ENCODE measurements at regions not wholly inside any gene's neighbourhood (a gene's known extent, or its start where the extent isn't known, plus 50 kb on each side); places are given as distances from the start of the nearest gene placed in this dataset.

DNA sequence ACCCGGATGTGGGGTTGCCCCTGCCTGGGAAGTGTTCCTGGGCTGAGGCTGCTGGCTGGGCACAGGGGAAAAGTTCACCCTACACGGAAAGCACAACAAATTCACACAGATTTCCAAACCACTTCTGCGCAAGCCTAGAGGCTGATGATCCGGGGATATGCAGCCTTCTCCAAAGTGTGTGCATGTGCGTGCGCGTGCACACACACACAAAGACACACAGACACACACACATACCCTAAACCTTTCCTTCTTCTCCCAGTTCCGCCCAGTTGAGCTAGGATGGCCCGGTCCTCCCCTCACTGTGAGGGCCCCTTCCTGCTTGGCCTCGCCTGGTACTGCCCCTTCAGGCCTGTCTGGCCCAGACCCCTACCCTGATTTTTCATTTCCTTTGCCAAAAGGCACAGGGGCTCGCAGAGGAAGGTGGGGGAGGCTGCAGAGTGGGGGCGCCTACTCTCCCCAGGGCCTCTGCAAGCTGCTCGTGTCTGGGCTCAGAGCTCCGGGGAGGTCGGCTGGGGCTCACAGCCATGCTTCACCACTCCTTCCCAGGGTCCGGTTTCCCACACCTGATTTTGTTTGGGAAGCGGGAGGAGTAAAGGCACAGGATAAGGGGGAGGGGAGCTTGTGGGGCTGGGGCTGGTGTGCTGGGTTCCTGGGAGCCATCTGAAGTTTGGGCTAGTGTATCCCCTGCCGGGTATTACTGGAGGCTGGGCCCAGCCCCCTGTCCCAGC, 144.7 kb downstream of the ENGASE start:
- Histone ChIP-seq H3K4me3 (ENCODE audit: low read length in 3 of 3) (no peak overlapping the region), H3K9ac (ENCODE audit: low read length in 3 of 3) (no peak overlapping the region), H3K4me1 (ENCODE audit: control insufficient read depth in 2 of 3, insufficient read depth in 2 of 3, low read depth in 1 of 3, low read length in 3 of 3) (no peaks in the 10 kb centered on the region), H3K36me3 (ENCODE audit: control insufficient read depth in 2 of 3, insufficient read depth in 3 of 3, low read length in 3 of 3) (no peaks in the 10 kb centered on the region), H3K27me3 (ENCODE audit: control insufficient read depth, insufficient read depth, low read length) (peaks cover 9% of the 10 kb centered on the region), H3K27ac (ENCODE audit: low read depth in 2 of 2, low read length in 2 of 2) (no peak overlapping the region), H3K9me3 (ENCODE audit: control insufficient read depth in 2 of 3, insufficient read depth in 1 of 3, low read length in 3 of 3) (no peaks in the 10 kb centered on the region)
- TF ChIP-seq CTCF (IDR thresholded peaks at IDR 0.05; ENCODE audit: borderline replicate concordance, extremely low read depth, insufficient read depth), result no peak
- peak in 3 of 5 donors; percentile 39 to 49 (median 48) for DNase-seq
- no peak for FAIRE-seq
- intact Hi-C loops (cut with DNase I), result no loop called here

DNA sequence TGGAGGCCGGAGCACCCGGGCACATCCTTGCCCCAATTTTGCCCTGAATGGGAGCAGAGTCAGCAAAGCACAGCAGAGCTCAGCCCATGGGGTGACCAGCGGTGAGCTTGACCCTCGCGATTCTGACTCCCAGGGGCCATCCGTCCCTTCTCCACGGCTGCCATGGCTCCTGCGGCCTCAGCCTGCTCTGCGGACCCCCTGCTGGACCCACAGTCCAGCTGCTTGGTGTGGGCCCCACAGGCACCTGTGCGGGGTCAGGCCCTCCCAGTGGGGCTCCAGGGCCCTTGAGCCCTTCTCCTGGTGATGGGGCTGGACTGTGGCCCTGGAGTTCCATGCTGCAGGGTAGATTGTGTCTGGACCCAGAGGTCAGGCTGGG, 144.2 kb downstream of the ENGASE start:
- Histone ChIP-seq H3K4me1 (ENCODE audit: control insufficient read depth in 2 of 3, insufficient read depth in 2 of 3, low read depth in 1 of 3, low read length in 3 of 3) (no peaks in the 10 kb centered on the region), H3K27ac (ENCODE audit: low read depth in 2 of 2, low read length in 2 of 2) (no peak overlapping the region), H3K9me3 (ENCODE audit: control insufficient read depth in 2 of 3, insufficient read depth in 1 of 3, low read length in 3 of 3) (no peaks in the 10 kb centered on the region), H3K4me3 (ENCODE audit: low read length in 3 of 3) (no peak overlapping the region), H3K36me3 (ENCODE audit: control insufficient read depth in 2 of 3, insufficient read depth in 3 of 3, low read length in 3 of 3) (no peaks in the 10 kb centered on the region), H3K9ac (ENCODE audit: low read length in 3 of 3) (no peak overlapping the region), H3K27me3 (ENCODE audit: control insufficient read depth, insufficient read depth, low read length) (peaks cover 9% of the 10 kb centered on the region)
- FAIRE-seq (no peak), DNase-seq (no peak)
- TF ChIP-seq CTCF (IDR thresholded peaks at IDR 0.05; ENCODE audit: borderline replicate concordance, extremely low read depth, insufficient read depth), result no peak
- intact Hi-C loops (cut with DNase I), result no loop called here

DNA sequence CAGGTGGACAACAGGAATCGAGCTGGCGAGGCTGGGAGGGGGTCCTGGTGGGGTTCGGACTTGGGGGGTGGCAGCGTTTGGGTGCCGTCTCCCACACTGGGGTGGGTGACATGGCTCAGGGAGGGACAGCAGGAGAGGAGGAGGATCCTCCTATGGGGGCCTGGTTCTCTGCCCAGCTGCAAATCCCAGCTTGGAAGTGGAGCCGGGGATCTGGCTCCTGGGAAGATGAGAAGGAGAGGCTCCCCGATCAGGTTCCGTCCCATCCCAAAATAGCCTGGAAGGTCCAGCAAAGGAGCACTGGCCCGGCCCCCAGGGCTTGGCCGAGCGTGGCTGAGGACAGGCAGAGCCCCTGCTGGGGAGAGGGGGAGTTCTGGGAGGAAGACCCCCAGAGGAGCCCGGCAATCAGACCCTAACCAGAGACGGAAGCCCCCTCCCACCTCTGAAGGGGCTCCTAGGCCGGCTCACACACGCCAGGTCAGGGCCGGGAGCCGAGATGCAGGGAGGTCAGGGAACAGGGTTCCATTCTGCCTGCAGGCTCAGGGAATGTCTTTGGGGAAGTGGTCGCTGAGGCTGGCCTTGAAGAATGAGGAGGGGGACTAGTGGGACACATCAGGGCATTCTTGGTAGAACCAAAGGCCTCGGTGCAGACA, 143.7 kb downstream of the ENGASE start:
- Histone ChIP-seq H3K27me3 (ENCODE audit: control insufficient read depth, insufficient read depth, low read length) (peaks cover 9% of the 10 kb centered on the region), H3K4me3 (ENCODE audit: low read length in 3 of 3) (no peak overlapping the region)

More for the DNA sequence above, 143.7 kb downstream of the ENGASE start:
- intact Hi-C loops (cut with DNase I), result no loop called here
- FAIRE-seq (no peak), DNase-seq (no peak)
- H3K9ac ChIP-seq (ENCODE audit: low read length in 3 of 3), result no peak overlapping the region
- H3K4me1 ChIP-seq (ENCODE audit: control insufficient read depth in 2 of 3, insufficient read depth in 2 of 3, low read depth in 1 of 3, low read length in 3 of 3), result no peaks in the 10 kb centered on the region
- no peaks in the 10 kb centered on the region for H3K36me3 ChIP-seq (ENCODE audit: control insufficient read depth in 2 of 3, insufficient read depth in 3 of 3, low read length in 3 of 3)
- no peaks in the 10 kb centered on the region for H3K9me3 ChIP-seq (ENCODE audit: control insufficient read depth in 2 of 3, insufficient read depth in 1 of 3, low read length in 3 of 3)
- no peak for TF ChIP-seq CTCF (IDR thresholded peaks at IDR 0.05; ENCODE audit: borderline replicate concordance, extremely low read depth, insufficient read depth)
- no peak overlapping the region for H3K27ac ChIP-seq (ENCODE audit: low read depth in 2 of 2, low read length in 2 of 2)

Data from kidney (tissue), 13 donors.